ENCODE measurements at regions not wholly inside any gene's neighbourhood (a gene's known extent, or its start where the extent isn't known, plus 50 kb on each side); places are given as distances from the start of the nearest gene placed in this dataset.

- no peaks in the 10 kb centered on the region for H3K9me3 ChIP-seq
- no peak for TF ChIP-seq CTCF (IDR thresholded peaks at IDR 0.05)
- no peak overlapping the region for H3K27ac ChIP-seq
- H3K4me3 ChIP-seq: no peak overlapping the region
- H3K27me3 ChIP-seq: no peaks in the 10 kb centered on the region
- intact Hi-C loops (cut with DNase I; ENCODE audit: low total_unique reads): no loop called here
- no peak for DNase-seq
- no peaks in the 10 kb centered on the region for H3K36me3 ChIP-seq
- no peaks in the 10 kb centered on the region for H3K4me1 ChIP-seq
Measured at GRCh38 chrX:144918936-144919335, 328.4 kb upstream of the SPANXN1 start.

- H3K4me3 ChIP-seq: no peak overlapping the region
- peaks cover 0 to 10% (median 0%) of the 10 kb centered on the region in 3 donors for H3K9me3 ChIP-seq
- H3K27me3 ChIP-seq: no peaks in the 10 kb centered on the region
- intact Hi-C loops (cut with DNase I; ENCODE audit: low total_unique reads): no loop called here
- no peak for TF ChIP-seq CTCF (IDR thresholded peaks at IDR 0.05)
- no peak for DNase-seq
- H3K4me1 ChIP-seq: no peaks in the 10 kb centered on the region
- H3K27ac ChIP-seq: no peak overlapping the region
- H3K36me3 ChIP-seq: no peaks in the 10 kb centered on the region
Measured at GRCh38 chrX:144946666-144947065, 300.6 kb upstream of the SPANXN1 start.

Data from tibial artery (tissue), 4 donors.